NCI-H2107 treated with DMSO at 0.1 percent for 48 hours (cell line): ENCODE measurements at regions not wholly inside any gene's neighbourhood (a gene's known extent, or its start where the extent isn't known, plus 50 kb on each side); places are given as distances from the start of the nearest gene placed in this dataset.
A peak's percentile ranks its signal among the peaks of the same experiment; 100 is the strongest.
"Not testable (repeated sequence)": the region's sequence is repeated elsewhere in the genome, so short reads cannot be mapped to it uniquely, and the experiment has no call there.

Source experiments
- DNase-seq: peaks from one replicate; lab custom pipeline; 2025; ENCODE audit not compliant: unreplicated experiment; lab: John Stamatoyannopoulos, UW

GRCh38 chrX:13428053-13428786, 108.4 kb upstream of the ATXN3L start:
- no peak for DNase-seq

GRCh38 chrX:13427441-13428052, 107.7 kb upstream of the ATXN3L start:
- DNase-seq = peak; percentile 22

GRCh38 chrX:13420545-13421183, 100.8 kb upstream of the ATXN3L start:
- DNase-seq = no peak

- no peak for DNase-seq
Observed at GRCh38 chrX:13419918-13420317, 100.1 kb upstream of the ATXN3L start.

- DNase-seq = no peak
Observed at GRCh38 chrX:13419276-13419675, 99.4 kb upstream of the ATXN3L start.

GRCh38 chrX:13418126-13419097, 98.6 kb upstream of the ATXN3L start:
- no peak for DNase-seq

- no peak for DNase-seq
Observed at GRCh38 chrX:13415509-13415908, 95.7 kb upstream of the ATXN3L start.

- DNase-seq = no peak
Observed at GRCh38 chrX:13414006-13414647, 94.3 kb upstream of the ATXN3L start.

- DNase-seq = no peak
Observed at GRCh38 chrX:13412208-13412600, 92.4 kb upstream of the ATXN3L start.

GRCh38 chrX:13411496-13412207, 91.8 kb upstream of the ATXN3L start:
- no peak for DNase-seq

GRCh38 chrX:13408599-13408998, 88.7 kb upstream of the ATXN3L start:
- DNase-seq = not testable (repeated sequence)

- DNase-seq = not testable (repeated sequence)
Observed at GRCh38 chrX:13404777-13405176, 84.9 kb upstream of the ATXN3L start.

GRCh38 chrX:13404364-13404763, 84.5 kb upstream of the ATXN3L start:
- no peak for DNase-seq

- DNase-seq = no peak
Observed at GRCh38 chrX:13401724-13402123, 81.9 kb upstream of the ATXN3L start.

- no peak for DNase-seq
Observed at GRCh38 chrX:13398839-13399238, 79.0 kb upstream of the ATXN3L start.

- no peak for DNase-seq
Observed at GRCh38 chrX:13397878-13398818, 78.3 kb upstream of the ATXN3L start.

- DNase-seq = no peak
Observed at GRCh38 chrX:13396924-13397323, 77.1 kb upstream of the ATXN3L start.

- DNase-seq = no peak
Observed at GRCh38 chrX:13389501-13389900, 69.6 kb upstream of the ATXN3L start.
